ENCODE measurements at regions not wholly inside any gene's neighbourhood (a gene's known extent, or its start where the extent isn't known, plus 50 kb on each side); places are given as distances from the start of the nearest gene placed in this dataset.

- Histone ChIP-seq H3F3A (ENCODE audit: control insufficient read depth, insufficient read depth) (no peaks in the 10 kb centered on the region), H3K9me3 (ENCODE audit: control insufficient read depth, insufficient read depth, low read length) (no peaks in the 10 kb centered on the region), H3K27me3 (ENCODE audit: control insufficient read depth, low read length) (no peaks in the 10 kb centered on the region), H3K27ac (ENCODE audit: low read depth, low read length) (no peak overlapping the region), H3K9me2 (replicated peaks; ENCODE audit: control insufficient read depth, low read length) (no peaks in the 10 kb centered on the region), H3K36me3 (ENCODE audit: control insufficient read depth, low read length) (no peaks in the 10 kb centered on the region), H4K20me1 (ENCODE audit: control insufficient read depth, insufficient read depth, low read depth, low read length) (no peaks in the 10 kb centered on the region), H3K4me2 (ENCODE audit: low read length) (no peak overlapping the region), H3K4me3 (ENCODE audit: low read length) (no peak overlapping the region), H3K4me1 (ENCODE audit: control insufficient read depth, low read length) (no peaks in the 10 kb centered on the region), H3K79me2 (ENCODE audit: control insufficient read depth, low read length) (no peaks in the 10 kb centered on the region)
- TF ChIP-seq CTCF (IDR thresholded peaks at IDR 0.05; ENCODE audit: low read depth, low read length, poor library complexity, severe bottlenecking) = no peak
- no peak for TF ChIP-seq EZH2phosphoT487 (IDR thresholded peaks at IDR 0.05; ENCODE audit: borderline replicate concordance, low read length)
Measured at GRCh38 chr14:43418324-43418723, 1088.8 kb downstream of the FSCB start.

GRCh38 chr14:43413084-43413483 is 1094.0 kb downstream of the FSCB start:
- Histone ChIP-seq H3K4me1 (ENCODE audit: control insufficient read depth, low read length) (no peaks in the 10 kb centered on the region), H3K79me2 (ENCODE audit: control insufficient read depth, low read length) (no peaks in the 10 kb centered on the region), H3K27ac (ENCODE audit: low read depth, low read length) (no peak overlapping the region), H3K27me3 (ENCODE audit: control insufficient read depth, low read length) (no peaks in the 10 kb centered on the region), H3K9me2 (replicated peaks; ENCODE audit: control insufficient read depth, low read length) (no peaks in the 10 kb centered on the region), H3K4me3 (ENCODE audit: low read length) (no peak overlapping the region), H3K9me3 (ENCODE audit: control insufficient read depth, insufficient read depth, low read length) (no peaks in the 10 kb centered on the region), H3K4me2 (ENCODE audit: low read length) (no peak overlapping the region), H3F3A (ENCODE audit: control insufficient read depth, insufficient read depth) (no peaks in the 10 kb centered on the region), H3K36me3 (ENCODE audit: control insufficient read depth, low read length) (no peaks in the 10 kb centered on the region), H4K20me1 (ENCODE audit: control insufficient read depth, insufficient read depth, low read depth, low read length) (no peaks in the 10 kb centered on the region)
- no peak for TF ChIP-seq EZH2phosphoT487 (IDR thresholded peaks at IDR 0.05; ENCODE audit: borderline replicate concordance, low read length)
- no peak for TF ChIP-seq CTCF (IDR thresholded peaks at IDR 0.05; ENCODE audit: low read depth, low read length, poor library complexity, severe bottlenecking)

- Histone ChIP-seq H3F3A (ENCODE audit: control insufficient read depth, insufficient read depth) (no peaks in the 10 kb centered on the region), H3K27ac (ENCODE audit: low read depth, low read length) (no peak overlapping the region), H3K9me3 (ENCODE audit: control insufficient read depth, insufficient read depth, low read length) (no peaks in the 10 kb centered on the region), H3K27me3 (ENCODE audit: control insufficient read depth, low read length) (no peaks in the 10 kb centered on the region), H3K9me2 (replicated peaks; ENCODE audit: control insufficient read depth, low read length) (no peaks in the 10 kb centered on the region), H4K20me1 (ENCODE audit: control insufficient read depth, insufficient read depth, low read depth, low read length) (no peaks in the 10 kb centered on the region), H3K4me3 (ENCODE audit: low read length) (no peak overlapping the region), H3K36me3 (ENCODE audit: control insufficient read depth, low read length) (no peaks in the 10 kb centered on the region), H3K79me2 (ENCODE audit: control insufficient read depth, low read length) (no peaks in the 10 kb centered on the region), H3K4me1 (ENCODE audit: control insufficient read depth, low read length) (no peaks in the 10 kb centered on the region), H3K4me2 (ENCODE audit: low read length) (no peak overlapping the region)
- TF ChIP-seq CTCF (IDR thresholded peaks at IDR 0.05; ENCODE audit: low read depth, low read length, poor library complexity, severe bottlenecking) (no peak), EZH2phosphoT487 (IDR thresholded peaks at IDR 0.05; ENCODE audit: borderline replicate concordance, low read length) (no peak)
Measured at GRCh38 chr14:43411841-43412240, 1095.2 kb downstream of the FSCB start.

- Histone ChIP-seq H3K27ac (ENCODE audit: low read depth, low read length) (no peak overlapping the region), H3K9me3 (ENCODE audit: control insufficient read depth, insufficient read depth, low read length) (no peaks in the 10 kb centered on the region), H3K4me2 (ENCODE audit: low read length) (no peak overlapping the region), H3K27me3 (ENCODE audit: control insufficient read depth, low read length) (no peaks in the 10 kb centered on the region), H3K9me2 (replicated peaks; ENCODE audit: control insufficient read depth, low read length) (no peaks in the 10 kb centered on the region), H3K4me3 (ENCODE audit: low read length) (no peak overlapping the region), H4K20me1 (ENCODE audit: control insufficient read depth, insufficient read depth, low read depth, low read length) (no peaks in the 10 kb centered on the region), H3K36me3 (ENCODE audit: control insufficient read depth, low read length) (no peaks in the 10 kb centered on the region), H3F3A (ENCODE audit: control insufficient read depth, insufficient read depth) (no peaks in the 10 kb centered on the region), H3K4me1 (ENCODE audit: control insufficient read depth, low read length) (no peaks in the 10 kb centered on the region), H3K79me2 (ENCODE audit: control insufficient read depth, low read length) (no peaks in the 10 kb centered on the region)
- TF ChIP-seq EZH2phosphoT487 (IDR thresholded peaks at IDR 0.05; ENCODE audit: borderline replicate concordance, low read length) (no peak), CTCF (IDR thresholded peaks at IDR 0.05; ENCODE audit: low read depth, low read length, poor library complexity, severe bottlenecking) (no peak)
Measured at GRCh38 chr14:43410631-43411030, 1096.5 kb downstream of the FSCB start.
